Tibial artery (tissue), 4 donors: ENCODE measurements at regions not wholly inside any gene's neighbourhood (a gene's known extent, or its start where the extent isn't known, plus 50 kb on each side); places are given as distances from the start of the nearest gene placed in this dataset.

Source experiments
- DNase-seq, 2 donors: peaks; one replicate each; pipeline ENCODE4 v3.0.0-alpha.2; 2019
- H3K27ac ChIP-seq, 2 donors: fragments of 200-600 bp; sonication (generic) in 1 of 2; 1 replicate in 1 of 2; 2 replicates in 1 of 2; pipeline ENCODE4 v1.5.1; 2018 to 2019; ENCODE audit warnings: mild to moderate bottlenecking in 1 of 2
- H3K27me3 ChIP-seq, 2 donors: fragments of 200-600 bp; sonication (generic) in 1 of 2; one replicate each; pipeline versions ENCODE4 v1.5.1 to v1.6.0; 2016 to 2019
- H3K36me3 ChIP-seq, 3 donors: fragments of 200-600 bp; sonication (generic) in 2 of 3; one replicate each; pipeline ENCODE4 v1.5.1; 2016 to 2019; ENCODE audit warnings: mild to moderate bottlenecking in 2 of 3
- H3K4me1 ChIP-seq, 4 donors: fragments of 200-600 bp; sonication (generic) in 2 of 4; 1 replicate in 3 of 4; 2 replicates in 1 of 4; pipeline ENCODE4 v1.5.1; 2016 to 2019
- H3K4me3 ChIP-seq, 2 donors: fragments of 200-600 bp; sonication (generic) in 1 of 2; 1 replicate in 1 of 2; 2 replicates in 1 of 2; pipeline ENCODE4 v1.5.1; 2018 to 2019; ENCODE audit warnings: mild to moderate bottlenecking in 2 of 2
- H3K9me3 ChIP-seq, 3 donors: fragments of 200-600 bp; sonication (generic) in 1 of 3; one replicate each; pipeline ENCODE4 v1.5.1; 2016 to 2019
- CTCF ChIP-seq, 2 experiments: fragments of 200-600 bp in 1 of 2; fragments of 450-650 bp in 1 of 2; IDR thresholded peaks; one replicate each; pipeline ENCODE4 v1.5.1; 2017 to 2019; ENCODE audit warnings: antibody characterized with exemption in 2 of 2, mild to moderate bottlenecking in 1 of 2, moderate library complexity in 1 of 2
- intact Hi-C: fragments of 100-400 bp; cut with DNase I; formaldehyde crosslinking; loops from one replicate; pipeline ENCODE4 v1.15.0; 2023; ENCODE audit warnings: low total_unique reads

DNA sequence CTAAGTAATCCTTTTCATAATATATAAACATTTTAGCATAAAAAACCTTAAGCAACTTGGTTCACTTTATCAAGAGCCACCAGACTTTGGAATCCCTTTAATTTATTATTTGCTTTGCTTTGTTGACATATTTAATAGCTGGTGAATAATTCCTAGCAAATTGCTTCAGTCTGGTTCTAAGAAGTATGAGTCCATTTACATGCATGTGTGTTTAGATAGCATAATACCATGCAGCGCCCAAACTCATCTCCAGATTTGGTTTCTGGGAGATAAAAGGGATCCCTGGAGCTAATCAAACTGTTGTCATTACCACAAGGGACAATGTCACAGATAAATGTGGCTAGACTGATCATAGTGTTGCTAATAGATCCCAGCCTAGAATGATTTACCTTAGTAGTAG lies 111.8 kb downstream of the TMEM144 start:
- Histone ChIP-seq H3K27me3 (no peaks in the 10 kb centered on the region), H3K27ac (no peak overlapping the region), H3K4me1 (no peaks in the 10 kb centered on the region), H3K4me3 (no peak overlapping the region), H3K9me3 (no peaks in the 10 kb centered on the region), H3K36me3 (no peaks in the 10 kb centered on the region)
- intact Hi-C loops = no loop called here
- no peak for TF ChIP-seq CTCF (IDR thresholded peaks at IDR 0.05)
- DNase-seq = no peak

GRCh38 chr4:158327525-158327924 lies 117.2 kb downstream of the TMEM144 start:
- H3K27me3 ChIP-seq = no peaks in the 10 kb centered on the region
- DNase-seq = no peak
- no peak overlapping the region for H3K4me3 ChIP-seq
- H3K27ac ChIP-seq = no peak overlapping the region
- H3K4me1 ChIP-seq = no peaks in the 10 kb centered on the region
- H3K9me3 ChIP-seq = no peaks in the 10 kb centered on the region
- H3K36me3 ChIP-seq = no peaks in the 10 kb centered on the region
- no peak for TF ChIP-seq CTCF (IDR thresholded peaks at IDR 0.05)
- intact Hi-C loops = no loop called here

DNA sequence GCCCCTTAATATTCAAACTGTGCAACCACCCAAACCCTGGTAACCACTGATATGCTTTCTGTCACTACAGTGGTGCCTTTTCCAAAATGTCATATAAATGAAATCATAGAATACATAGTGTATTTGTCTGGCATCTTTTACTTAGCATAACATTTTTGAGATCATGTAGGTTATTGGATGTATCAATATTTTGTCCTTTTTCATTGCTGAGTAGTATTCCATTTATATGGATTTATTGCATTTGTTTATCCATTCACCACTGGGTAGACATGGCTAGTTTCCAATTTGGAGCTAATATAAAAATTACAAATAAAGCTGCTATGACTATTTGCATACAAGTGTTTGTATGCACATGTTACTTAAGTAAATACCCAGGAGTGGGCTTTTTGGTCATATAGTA lies 121.6 kb downstream of the TMEM144 start:
- no peak overlapping the region for H3K4me3 ChIP-seq
- H3K36me3 ChIP-seq = no peaks in the 10 kb centered on the region
- intact Hi-C loops = no loop called here
- no peaks in the 10 kb centered on the region for H3K27me3 ChIP-seq
- H3K27ac ChIP-seq = no peak overlapping the region
- no peak for TF ChIP-seq CTCF (IDR thresholded peaks at IDR 0.05)
- no peaks in the 10 kb centered on the region for H3K9me3 ChIP-seq
- H3K4me1 ChIP-seq = no peaks in the 10 kb centered on the region
- DNase-seq = no peak

- H3K27ac ChIP-seq = no peak overlapping the region
- no peaks in the 10 kb centered on the region for H3K27me3 ChIP-seq
- TF ChIP-seq CTCF (IDR thresholded peaks at IDR 0.05) = no peak
- intact Hi-C loops = no loop called here
- no peak for DNase-seq
- H3K4me3 ChIP-seq = no peak overlapping the region
- no peaks in the 10 kb centered on the region for H3K4me1 ChIP-seq
- no peaks in the 10 kb centered on the region for H3K36me3 ChIP-seq
- H3K9me3 ChIP-seq = no peaks in the 10 kb centered on the region
Measured at GRCh38 chr4:158333820-158334219, 123.5 kb downstream of the TMEM144 start.

DNA sequence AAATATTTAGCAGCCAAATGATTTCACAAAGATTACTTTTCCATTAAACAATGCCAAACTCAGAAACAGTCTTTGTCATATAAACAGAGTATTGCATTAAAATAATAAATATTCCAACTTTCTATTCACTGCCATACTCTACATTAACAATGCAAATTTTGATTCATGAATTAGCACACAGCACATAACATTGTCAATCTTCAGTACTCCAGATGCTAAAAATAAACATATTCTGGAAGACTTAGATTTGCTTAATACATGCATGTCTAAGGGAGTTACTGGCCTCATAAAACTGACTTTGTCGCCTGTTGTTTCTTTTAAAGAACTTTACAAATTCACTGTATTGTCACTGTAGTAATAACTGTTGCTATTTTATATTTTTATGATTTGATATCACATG lies 131.6 kb downstream of the TMEM144 start:
- Histone ChIP-seq H3K4me1 (no peaks in the 10 kb centered on the region), H3K27me3 (no peaks in the 10 kb centered on the region), H3K27ac (no peak overlapping the region), H3K36me3 (no peaks in the 10 kb centered on the region), H3K9me3 (no peaks in the 10 kb centered on the region), H3K4me3 (no peak overlapping the region)
- intact Hi-C loops = no loop called here
- TF ChIP-seq CTCF (IDR thresholded peaks at IDR 0.05) = no peak
- no peak for DNase-seq

DNA sequence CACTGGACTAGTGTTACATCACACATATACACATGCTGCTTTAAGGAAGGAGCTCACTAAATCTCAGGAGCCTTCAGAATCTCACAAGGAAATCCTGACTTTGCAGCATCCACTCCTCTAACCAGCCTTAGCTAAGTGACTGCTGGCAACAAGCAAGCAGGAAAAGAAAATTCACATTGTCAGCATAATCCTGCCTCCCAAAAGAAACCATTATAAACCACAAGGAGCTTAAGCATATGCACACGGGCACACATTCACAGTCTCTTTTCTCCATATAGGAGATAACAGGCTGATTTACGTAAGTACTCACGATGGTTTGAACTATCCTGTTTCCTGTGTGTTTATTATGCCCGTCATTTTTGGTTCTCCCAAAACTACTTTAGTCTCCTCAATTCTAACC lies 136.3 kb downstream of the TMEM144 start:
- Histone ChIP-seq H3K9me3 (no peaks in the 10 kb centered on the region), H3K4me1 (no peaks in the 10 kb centered on the region), H3K27me3 (no peaks in the 10 kb centered on the region), H3K27ac (no peak overlapping the region), H3K36me3 (no peaks in the 10 kb centered on the region), H3K4me3 (no peak overlapping the region)
- TF ChIP-seq CTCF (IDR thresholded peaks at IDR 0.05) = no peak
- no peak for DNase-seq
- intact Hi-C loops = no loop called here
